ENCODE measurements at regions not wholly inside any gene's neighbourhood (a gene's known extent, or its start where the extent isn't known, plus 50 kb on each side); places are given as distances from the start of the nearest gene placed in this dataset.
"Not testable (repeated sequence)": the region's sequence is repeated elsewhere in the genome, so short reads cannot be mapped to it uniquely, and the experiment has no call there.

DNA sequence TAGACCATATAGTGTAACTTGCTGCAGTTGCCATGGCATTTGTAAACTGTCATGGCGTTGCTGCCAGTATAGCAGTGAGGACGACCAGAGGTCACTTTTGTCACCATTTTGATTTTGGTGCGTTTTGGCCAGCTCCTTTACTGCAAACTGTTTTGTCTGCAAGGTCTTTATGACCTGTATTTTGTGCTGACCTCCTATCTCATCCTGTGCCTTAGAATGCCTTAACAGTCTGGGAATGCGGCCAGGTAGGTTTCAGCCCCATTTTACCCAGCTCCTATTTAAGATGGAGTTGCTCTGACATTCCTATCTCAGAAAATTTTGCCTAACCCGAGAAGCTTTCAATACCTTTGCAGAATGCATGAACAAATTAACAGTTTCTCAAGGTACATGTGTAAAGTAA, 914.4 kb upstream of the ACO1 start:
- intact Hi-C loops (cut with micrococcal nuclease), result no loop called here

DNA sequence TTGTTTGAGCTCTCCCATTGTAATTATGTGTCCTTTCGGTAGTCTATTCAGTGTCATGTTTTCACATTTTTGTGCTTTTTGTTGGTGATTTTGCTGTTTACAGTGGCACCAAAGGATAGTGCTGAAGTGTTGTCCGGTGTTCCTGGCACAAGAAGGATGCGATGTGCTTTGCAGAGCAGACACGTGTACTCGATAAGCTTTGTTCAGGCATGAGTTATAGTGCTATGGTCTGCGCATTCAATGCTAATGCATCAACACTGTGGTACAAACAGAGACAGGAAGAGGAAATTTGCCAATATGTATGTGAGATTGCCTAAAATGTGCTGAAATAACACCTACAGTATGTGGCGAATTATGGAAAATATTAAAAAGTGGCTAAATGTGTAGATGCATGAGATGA, 913.4 kb upstream of the ACO1 start:
- intact Hi-C loops (cut with micrococcal nuclease), result no loop called here

DNA sequence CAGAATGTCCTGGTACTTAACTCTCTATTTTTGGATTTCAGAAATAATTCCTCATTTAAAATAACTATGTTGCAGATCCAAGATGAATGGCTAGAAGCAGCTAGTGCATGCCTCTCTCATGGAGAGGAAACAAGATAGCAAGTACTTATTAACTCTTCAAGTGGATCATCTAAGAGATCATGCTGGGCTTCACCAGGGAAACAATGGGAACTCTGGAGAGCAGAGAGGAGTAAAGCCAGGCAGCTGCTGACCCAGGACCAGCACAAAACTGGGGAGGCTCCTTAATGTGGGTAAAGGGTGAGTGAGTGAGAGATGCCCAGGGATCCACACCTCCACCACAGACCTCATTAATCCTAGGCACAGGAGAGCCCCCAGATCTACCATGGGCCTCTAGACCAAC, 897.8 kb upstream of the ACO1 start:
- intact Hi-C loops (cut with micrococcal nuclease), result no loop called here

DNA sequence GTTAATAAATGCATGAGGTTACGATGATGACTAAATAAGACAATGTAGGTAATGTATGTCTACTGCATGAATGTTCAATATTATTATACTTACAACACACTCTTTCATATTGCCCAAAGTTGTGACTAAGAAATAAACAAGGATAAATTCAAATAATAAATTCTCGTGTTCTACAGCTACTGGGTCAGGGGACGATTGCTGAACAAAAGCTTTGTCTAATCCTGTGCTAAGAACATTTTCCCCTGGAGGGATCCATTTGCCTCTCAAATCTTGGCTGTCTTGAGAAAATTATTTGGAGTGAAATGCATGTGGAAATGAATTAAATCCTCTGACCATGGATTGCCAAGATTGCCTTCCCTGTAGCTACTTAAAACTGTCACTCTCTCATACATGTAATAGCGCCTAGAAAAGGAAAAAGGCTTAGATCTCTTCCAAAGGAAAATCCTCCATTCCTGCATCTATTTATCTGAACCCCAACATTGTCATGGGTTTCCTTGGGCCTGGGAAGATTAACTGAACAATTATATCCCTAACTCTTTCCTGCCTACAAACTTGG, 893.8 kb upstream of the ACO1 start:
- intact Hi-C loops (cut with micrococcal nuclease), result loop anchor here (5.0 kb wide), 1 partner anchor 1623 kb away; no protein-coding TSS in a partner anchor

DNA sequence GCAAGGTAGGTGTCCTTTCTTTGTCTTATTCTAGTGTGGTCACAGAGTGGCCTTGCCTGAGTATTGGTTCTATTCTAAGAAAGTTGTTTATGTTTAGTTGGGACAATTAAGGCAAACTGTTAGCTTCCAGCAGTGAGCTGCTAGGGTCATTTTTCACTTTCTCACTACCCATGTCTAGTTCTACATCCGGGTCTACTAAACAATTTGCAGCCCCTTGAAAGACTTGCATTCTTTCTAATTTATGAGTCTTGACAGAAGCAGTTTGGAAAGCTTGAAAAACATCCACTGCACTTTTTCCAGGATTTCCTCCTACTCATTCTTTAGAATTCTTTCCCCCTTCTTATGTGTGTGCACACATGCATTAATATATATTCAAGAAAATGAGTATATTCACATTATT, 892.2 kb upstream of the ACO1 start:
- intact Hi-C loops (cut with micrococcal nuclease), result loop anchor here (5.0 kb wide), 1 partner anchor 1625 kb away; no protein-coding TSS in a partner anchor

DNA sequence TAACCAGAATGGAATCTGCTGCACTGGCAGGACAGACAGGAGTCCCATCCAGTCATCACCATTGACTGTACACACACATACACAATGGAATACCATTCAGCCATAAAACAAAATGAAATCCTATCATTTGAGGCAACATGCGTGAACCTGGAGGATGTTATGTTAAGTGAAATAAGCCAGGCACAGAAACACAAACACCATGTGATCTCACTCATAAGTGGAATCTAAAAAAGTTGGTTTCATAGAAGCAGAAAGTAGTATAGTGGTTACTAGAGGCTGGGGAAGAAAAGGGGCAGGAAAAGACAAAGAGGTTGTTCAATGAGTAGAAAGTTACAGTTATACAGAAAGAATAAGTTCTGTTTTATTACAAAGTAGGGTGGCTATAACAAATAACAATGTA, 884.0 kb upstream of the ACO1 start:
- intact Hi-C loops (cut with micrococcal nuclease), result no loop called here

DNA sequence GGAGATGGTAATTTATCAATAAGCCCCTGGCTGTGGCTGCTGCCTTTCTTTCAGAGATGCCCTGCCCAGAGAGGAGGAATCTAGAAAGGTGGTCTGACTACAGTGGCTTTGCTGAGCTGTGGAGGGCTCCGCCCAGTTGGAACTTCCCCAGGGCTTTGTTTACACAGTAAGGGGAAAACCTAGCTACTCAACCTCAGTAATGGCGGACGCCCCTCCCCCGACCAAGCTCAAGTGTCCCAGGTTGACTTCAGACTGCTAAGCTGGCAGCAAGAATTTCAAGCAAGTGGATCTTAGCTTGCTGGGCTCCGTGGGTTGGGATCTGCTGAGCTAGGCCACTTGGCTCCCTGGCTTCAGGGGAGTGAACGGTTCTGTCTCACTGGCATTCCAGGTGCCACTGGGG, 865.4 kb upstream of the ACO1 start:
- intact Hi-C loops (cut with micrococcal nuclease), result no loop called here

DNA sequence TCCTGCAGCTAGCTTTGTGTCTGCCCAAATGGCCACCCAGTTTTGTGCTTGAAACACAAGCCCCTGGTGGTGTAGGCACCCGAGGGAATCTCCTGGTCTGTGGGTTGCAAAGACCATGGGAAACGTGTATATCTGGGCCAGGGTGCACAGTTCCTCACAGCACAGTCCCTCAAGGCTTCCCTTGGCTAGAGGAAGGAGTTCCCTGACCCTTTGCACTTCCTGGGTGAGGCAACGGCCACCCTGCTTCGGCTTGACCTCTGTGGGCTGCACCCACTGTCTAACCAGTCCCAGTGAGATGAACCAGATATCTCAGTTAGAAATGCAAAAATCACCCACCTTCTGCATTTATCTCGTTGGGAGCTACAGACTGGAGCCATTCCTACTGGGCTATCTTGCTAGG, 865.0 kb upstream of the ACO1 start:
- intact Hi-C loops (cut with micrococcal nuclease), result no loop called here

DNA sequence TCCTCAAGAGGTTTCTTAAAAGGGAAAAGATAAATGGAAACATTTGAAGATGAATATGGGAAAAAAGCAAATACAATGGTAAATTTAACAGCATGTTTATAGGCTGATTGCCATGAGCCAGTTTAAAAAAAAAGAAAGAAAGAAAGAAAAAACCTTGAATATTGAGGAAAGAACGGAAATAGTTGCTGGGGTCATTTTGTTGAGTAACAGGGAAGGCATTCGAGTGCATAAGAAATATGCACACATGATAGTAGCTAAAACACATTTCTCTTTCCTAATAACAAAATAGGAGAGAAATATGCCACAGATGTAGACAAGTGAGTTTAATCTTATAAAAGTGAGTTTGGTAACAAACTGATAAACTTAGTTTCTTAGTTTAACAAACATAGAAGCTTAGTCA, 864.6 kb upstream of the ACO1 start:
- intact Hi-C loops (cut with micrococcal nuclease), result no loop called here

DNA sequence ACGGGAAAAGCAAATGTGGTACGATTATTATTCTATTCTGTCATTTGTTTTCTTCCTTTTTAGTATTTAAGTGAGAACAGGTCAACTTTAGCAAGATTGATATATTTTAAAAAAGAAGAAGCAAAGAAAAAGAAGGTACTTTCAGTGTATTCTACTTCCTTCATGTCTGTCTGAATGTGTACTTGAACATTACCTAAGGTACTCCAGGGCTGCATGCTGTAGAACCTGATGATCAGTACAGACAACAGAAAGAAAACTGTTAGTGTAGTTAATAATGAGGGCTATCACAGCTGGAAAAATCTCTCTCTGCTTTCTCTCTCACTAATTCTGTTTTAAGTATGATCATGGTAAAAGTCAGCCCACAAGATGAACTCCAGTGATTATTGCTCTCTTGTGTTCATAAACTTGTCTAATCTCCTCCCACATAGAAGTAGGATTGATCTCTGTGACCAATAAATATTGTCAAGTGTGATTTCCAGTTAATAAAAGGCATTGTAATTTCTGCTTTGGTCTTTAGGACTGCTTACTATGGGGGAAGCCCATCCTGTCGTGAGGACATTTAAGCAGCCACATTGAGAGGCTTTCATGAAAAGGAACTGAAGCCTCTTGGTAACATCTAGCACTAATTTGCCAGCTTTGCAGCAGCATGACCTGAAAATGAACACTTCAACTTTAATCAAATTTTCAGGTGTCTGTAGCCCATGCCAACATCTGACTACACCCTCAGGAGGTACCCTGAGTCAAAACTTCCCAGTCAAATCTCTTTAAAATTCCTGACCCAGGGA, 864.0 kb upstream of the ACO1 start:
- intact Hi-C loops (cut with micrococcal nuclease), result no loop called here

DNA sequence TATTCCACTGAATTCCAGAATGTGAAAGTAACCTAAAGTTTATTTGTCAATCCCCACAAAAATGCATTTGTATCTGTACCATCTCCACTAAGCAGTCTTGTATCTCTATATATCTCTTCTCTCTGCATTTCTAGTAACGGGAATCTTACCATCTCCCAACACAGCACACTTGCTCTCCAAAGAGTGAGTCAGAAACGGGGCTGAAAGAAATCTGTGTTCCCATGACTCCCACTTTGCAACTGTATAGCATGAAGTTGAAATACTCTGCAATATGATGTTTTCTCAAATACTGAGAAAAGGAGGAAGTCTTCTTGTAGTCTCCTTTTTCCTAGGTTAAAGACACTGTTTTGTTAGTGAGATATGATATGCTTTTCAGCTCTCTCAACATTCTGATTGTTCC, 848.8 kb upstream of the ACO1 start:
- intact Hi-C loops (cut with micrococcal nuclease), result no loop called here

DNA sequence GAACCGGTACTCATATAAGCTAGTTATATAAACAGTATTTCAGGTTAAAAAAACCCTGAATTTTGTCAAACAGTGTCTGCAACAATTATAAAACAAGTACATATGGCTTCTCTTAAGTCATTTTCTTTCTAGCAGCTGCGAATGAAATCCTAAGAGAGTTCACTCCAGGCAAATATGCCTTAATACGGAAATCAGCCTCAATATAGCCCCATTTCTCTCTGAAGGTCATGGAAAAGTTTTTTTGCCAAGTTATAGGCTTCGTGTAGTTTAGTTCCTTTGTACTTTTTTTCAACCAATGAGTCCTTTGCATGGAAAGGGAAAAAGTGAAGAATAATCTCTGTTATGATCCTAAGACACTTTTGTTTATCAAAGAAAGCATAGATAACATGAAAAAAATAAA, 848.0 kb upstream of the ACO1 start:
- intact Hi-C loops (cut with micrococcal nuclease), result no loop called here

DNA sequence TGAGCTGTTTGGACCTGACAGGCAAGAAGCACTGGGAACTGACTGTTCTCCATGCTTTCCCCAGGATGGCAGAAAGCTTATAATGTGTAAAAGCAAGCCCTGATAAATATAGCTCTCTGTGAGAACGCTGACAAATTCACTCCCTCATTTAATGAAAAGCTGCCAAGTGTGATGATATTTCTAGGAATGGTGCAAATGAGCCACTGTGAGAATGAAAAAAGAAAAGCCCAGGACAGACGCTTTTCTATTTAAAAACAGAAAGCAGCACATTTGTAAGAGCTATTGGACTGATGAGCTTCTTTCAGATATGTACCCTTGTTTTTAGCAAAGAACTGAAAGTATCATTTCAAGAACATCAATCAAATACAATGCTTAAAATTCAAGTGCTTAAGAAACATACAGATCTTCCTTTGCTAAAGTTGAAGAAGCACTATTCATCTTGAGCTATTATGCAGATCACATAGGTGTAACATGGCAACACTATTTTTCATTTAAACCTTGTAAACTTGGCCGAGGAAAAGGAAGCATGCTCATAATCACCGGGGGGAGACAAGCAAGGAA, 842.6 kb upstream of the ACO1 start:
- intact Hi-C loops (cut with micrococcal nuclease), result loop anchor here (1.0 to 2.0 kb wide), 2 partner anchors 113 to 422 kb away; no protein-coding TSS in a partner anchor

DNA sequence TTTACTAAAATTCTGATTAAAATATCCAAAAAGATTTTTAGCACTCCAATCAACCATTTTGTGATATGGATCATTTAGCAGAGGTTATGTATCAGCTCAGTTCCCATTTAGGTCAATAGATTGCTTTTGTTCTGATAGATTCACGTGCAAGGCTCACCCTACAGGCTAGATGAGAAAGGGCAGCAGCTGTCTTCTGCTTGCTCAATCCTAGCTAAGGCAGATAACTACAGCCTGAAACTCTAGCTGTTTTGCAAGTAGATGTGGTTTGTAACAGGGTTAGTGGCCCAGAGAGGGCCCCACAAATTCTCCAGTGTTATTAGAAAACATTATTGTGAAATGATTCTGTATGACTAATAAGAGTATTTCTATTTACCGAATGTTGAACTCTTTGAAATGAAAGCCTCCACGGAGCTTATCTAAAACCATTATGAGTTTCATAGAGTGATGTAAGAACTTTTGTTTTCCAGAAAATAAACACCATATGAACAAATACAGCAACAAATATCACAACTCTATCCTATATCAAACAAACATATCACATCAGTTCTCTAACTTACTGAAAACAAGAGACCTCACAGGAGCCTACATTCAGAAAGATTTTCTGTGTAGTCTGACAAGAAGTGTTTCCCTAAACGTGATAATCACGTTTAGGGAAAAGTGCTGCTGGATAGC, 841.9 kb upstream of the ACO1 start:
- intact Hi-C loops (cut with micrococcal nuclease), result loop anchor here (1.0 to 2.0 kb wide), 2 partner anchors 114 to 422 kb away; no protein-coding TSS in a partner anchor

DNA sequence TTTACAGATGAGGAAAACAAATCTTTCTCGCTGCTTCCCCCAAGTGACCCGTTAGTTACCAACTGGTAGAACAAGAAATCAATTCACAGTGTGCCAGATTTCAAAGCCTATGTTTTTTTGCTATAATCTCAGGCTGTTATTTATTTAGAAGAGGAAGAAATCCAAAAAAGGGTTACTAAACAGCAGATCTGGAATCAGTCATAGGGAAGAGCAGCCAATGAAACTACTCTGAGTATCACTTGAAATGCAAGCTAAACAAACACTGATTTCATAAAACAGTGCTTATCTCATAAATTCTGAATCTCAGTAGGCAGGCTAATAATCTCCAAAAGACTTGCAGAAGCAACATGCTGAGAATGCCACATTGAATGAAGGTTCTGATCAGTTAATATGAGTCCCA, 829.5 kb upstream of the ACO1 start:
- intact Hi-C loops (cut with micrococcal nuclease), result no loop called here

DNA sequence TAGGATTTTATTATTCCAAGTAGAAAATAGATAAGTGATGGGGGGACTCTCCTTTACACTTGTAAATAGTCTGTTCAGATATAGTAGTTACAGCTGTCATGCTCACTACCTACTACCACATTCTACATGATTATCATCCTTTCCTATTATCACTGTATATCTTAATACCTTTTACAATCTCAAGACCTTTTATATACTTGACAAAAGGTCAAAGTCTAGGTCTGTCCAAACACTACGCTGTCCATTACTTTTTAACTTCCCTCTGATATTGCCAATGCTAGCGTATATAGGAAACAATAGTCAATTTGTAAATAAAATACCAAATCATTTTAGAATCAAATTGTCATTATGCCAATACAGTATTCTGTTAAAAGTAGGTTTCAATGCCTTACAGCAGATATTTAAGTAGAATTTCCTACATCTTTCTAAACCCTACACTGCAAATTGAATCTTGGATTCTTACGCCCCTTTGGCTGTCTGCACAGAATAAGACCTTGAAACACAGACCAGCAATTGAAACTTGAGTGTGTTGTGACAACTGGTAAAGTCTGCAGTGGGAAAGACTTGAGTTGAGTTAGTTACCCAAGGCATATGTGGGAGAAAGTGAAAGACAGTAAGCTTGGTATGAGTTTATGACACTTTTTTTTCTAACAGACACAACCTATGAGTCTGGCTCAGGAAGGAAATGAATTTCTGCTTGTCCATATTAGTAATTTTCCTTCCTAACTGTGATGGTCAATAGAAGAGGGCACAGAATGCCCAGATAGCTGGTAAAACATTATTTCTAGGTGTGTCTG, 827.6 kb upstream of the ACO1 start:
- intact Hi-C loops (cut with micrococcal nuclease), result no loop called here

DNA sequence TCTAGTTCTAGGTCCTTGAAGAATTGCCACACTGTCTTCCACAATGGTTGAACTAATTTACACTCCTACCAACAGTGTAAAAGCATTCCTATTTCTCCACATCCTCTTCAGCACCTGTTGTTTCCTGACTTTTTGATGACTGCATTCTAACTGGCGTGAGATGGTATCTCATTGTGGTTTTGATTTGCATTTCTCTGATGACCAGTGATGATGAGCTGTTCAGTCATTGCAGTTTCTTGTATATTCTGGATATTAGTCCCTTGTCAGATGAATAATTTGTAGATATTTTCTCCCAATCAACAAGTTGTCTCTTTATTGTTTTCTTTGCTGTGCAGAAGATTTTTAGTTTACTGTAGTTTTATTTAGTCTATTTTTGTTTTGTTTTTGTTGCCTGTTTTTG, 812.3 kb upstream of the ACO1 start:
- intact Hi-C loops (cut with micrococcal nuclease), result not testable (repeated sequence)

DNA sequence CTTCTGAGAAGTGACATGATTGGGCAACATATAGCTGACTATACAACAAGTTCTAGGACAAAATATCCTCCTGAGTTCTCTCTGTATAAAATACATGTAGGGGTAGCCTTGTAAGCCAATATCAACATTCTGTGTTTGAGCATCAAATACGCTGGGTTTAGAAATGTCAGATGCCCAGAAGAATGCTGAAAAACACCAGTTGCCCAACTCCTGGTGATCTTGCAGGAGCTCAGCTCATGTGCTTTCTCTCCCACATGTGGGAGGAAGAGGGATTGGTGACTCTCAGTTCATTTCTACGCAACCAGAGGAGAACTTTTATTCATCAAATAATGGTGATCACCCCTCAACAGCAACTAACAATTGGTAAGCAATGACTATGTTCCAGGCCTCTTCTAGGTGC, 810.9 kb upstream of the ACO1 start:
- intact Hi-C loops (cut with micrococcal nuclease), result no loop called here

DNA sequence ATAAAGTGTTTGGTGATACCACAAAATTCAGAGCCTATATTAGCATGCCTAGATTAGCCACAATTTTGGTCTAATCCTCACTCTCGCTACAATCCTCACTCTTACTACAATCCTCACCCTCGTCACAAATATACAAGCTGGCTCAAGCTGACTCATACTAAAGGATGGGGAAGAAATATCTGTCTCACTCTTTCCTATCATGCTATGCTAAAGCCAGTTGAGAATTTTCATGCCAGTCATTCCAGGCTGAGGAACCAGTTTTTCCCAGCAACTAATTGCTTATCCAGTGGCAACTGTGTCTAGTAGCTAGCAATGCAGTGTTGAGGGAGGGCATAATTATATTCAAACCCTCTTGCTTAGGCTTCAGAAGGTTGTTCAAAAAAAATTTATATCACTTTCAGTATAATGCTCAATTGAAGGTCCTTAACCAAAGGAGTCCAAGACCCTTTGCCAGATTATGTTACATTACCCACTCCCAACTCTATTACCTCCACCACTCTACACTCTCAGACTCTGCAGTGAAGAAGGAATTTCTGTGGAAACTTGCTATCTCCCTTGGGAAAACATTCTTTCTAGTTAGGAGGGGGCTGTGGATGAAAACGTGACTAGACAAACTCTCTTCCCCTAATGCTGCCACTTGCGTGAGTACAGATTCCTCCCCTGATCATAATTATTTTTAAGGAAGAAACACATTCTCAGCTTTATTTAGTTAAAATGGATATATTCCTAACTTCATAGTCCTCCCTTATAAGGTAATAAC, 810.3 kb upstream of the ACO1 start:
- intact Hi-C loops (cut with micrococcal nuclease), result no loop called here

DNA sequence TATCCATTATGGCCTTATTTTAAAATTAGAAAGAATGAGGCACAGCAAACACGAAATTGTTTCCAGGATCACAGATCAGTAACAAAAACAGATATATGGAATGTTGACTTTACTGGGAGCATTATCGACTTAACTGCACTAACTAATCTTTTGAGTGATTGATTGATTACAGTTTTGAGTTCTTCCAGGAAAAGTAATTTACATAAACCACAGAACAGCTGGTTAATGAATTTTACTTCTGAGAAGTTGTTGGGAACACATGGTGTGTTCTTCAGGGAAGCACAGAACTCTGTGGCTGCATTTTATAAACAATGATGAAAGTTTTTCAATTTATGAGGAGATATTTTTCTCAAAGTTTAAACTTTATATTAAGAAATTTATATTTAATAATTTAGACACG, 802.4 kb upstream of the ACO1 start:
- intact Hi-C loops (cut with micrococcal nuclease), result no loop called here

DNA sequence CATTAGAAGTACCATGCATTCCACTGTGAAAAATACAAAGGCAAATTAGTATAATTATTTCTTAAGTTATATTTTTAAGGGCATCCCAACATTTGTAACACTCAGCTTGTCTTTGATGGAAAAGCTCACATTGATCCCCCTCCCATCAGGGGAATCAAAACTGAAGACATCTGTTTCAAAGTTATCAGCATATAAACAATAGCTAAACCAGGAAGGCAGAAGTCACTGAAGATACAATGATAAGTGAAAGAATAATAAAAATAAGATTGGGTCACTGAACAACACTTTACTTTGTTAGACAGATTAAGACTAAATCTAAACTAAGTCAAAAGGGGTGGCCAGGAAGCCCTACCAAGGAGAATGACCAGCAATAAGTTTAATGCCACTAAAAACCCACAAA, 801.9 kb upstream of the ACO1 start:
- intact Hi-C loops (cut with micrococcal nuclease), result no loop called here
